Astrocyte (in vitro differentiated cells and primary cell): ENCODE measurements at regions not wholly inside any gene's neighbourhood (a gene's known extent, or its start where the extent isn't known, plus 50 kb on each side); places are given as distances from the start of the nearest gene placed in this dataset.
"Not testable (repeated sequence)": the region's sequence is repeated elsewhere in the genome, so short reads cannot be mapped to it uniquely, and the experiment has no call there.

Experiments used
- CTCF ChIP-seq: IDR thresholded peaks from 2 replicates; pipeline ENCODE4 v1.5.1; 2011; ENCODE audit warnings: low read depth, mild to moderate bottlenecking, inconsistent platforms, low read length, moderate library complexity; ENCODE audit not compliant: insufficient read depth
- EZH2 ChIP-seq: IDR thresholded peaks from 2 replicates; pipeline ENCODE4 v1.6.1; 2012; ENCODE audit warnings: mild to moderate bottlenecking, low read length, inconsistent platforms; ENCODE audit not compliant: insufficient read depth

- TF ChIP-seq CTCF, EZH2: not testable (repeated sequence)
Observed at GRCh38 chr7:32645255-32645654, 150.0 kb downstream of the AVL9 start.
